ENCODE measurements at regions not wholly inside any gene's neighbourhood (a gene's known extent, or its start where the extent isn't known, plus 50 kb on each side); places are given as distances from the start of the nearest gene placed in this dataset.

DNA sequence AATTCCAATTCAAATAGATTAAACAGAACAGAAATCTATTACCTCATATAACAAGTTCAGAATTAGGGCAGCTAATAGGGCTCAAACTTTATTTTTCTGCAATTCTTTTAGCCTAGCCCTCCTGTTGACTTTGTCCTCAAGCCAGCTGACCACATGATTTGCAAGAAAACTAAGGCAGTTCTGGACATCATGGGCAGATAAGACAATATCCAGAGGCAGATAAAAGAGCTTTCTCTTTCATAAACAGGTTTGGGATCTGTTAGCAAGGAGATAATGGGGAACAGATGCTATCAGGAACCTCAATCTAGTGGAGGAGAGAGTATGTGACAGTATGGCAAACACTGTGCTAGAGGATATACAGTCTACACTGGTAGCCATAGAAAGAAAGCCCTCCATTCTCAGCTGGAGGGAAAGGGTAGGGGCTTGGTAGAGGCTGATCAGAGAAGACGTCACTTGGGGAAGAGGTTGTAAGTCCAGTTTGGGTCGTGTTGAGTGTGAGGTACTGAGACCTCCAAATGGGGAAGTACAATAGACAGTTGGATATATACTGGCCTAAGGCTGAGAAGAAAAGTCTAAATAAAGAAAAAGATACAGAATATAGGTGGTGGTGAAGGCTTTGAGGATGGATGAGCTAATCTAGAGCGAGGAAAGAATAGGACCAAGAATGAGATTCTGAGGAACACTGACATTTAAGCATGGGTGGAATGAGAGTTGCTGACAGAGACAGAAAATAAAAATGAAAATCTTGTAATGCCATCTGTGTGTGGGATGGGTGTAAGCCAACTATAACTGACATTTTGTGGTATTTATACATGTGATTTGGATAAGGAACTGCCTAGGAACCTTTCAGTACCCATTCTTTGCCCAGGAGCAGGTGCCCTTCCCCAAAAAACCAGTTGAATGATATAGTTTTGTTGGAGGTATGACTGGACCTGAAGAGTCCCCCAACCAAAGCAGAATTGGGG lies 67.4 kb downstream of the CYB561 start (continued):
- TF ChIP-seq, protein P1, sequence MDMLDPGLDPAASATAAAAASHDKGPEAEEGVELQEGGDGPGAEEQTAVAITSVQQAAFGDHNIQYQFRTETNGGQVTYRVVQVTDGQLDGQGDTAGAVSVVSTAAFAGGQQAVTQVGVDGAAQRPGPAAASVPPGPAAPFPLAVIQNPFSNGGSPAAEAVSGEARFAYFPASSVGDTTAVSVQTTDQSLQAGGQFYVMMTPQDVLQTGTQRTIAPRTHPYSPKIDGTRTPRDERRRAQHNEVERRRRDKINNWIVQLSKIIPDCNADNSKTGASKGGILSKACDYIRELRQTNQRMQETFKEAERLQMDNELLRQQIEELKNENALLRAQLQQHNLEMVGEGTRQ (CRISPR knock-in tag; IDR thresholded peaks at IDR 0.05), result no peak
- peak; percentile 65 for TF ChIP-seq TAL1 (IDR thresholded peaks at IDR 0.05)
- TF ChIP-seq, protein P2, sequence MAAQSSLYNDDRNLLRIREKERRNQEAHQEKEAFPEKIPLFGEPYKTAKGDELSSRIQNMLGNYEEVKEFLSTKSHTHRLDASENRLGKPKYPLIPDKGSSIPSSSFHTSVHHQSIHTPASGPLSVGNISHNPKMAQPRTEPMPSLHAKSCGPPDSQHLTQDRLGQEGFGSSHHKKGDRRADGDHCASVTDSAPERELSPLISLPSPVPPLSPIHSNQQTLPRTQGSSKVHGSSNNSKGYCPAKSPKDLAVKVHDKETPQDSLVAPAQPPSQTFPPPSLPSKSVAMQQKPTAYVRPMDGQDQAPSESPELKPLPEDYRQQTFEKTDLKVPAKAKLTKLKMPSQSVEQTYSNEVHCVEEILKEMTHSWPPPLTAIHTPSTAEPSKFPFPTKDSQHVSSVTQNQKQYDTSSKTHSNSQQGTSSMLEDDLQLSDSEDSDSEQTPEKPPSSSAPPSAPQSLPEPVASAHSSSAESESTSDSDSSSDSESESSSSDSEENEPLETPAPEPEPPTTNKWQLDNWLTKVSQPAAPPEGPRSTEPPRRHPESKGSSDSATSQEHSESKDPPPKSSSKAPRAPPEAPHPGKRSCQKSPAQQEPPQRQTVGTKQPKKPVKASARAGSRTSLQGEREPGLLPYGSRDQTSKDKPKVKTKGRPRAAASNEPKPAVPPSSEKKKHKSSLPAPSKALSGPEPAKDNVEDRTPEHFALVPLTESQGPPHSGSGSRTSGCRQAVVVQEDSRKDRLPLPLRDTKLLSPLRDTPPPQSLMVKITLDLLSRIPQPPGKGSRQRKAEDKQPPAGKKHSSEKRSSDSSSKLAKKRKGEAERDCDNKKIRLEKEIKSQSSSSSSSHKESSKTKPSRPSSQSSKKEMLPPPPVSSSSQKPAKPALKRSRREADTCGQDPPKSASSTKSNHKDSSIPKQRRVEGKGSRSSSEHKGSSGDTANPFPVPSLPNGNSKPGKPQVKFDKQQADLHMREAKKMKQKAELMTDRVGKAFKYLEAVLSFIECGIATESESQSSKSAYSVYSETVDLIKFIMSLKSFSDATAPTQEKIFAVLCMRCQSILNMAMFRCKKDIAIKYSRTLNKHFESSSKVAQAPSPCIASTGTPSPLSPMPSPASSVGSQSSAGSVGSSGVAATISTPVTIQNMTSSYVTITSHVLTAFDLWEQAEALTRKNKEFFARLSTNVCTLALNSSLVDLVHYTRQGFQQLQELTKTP (IDR thresholded peaks at IDR 0.05; ENCODE audit: low read depth in 1 of 2, partially characterized antibody in 2 of 2), result peak in 1 of 2 experiments; percentile 40
- TF ChIP-seq MCM2 (IDR thresholded peaks at IDR 0.05; ENCODE audit: low read depth), result no peak
- TF ChIP-seq ID3 (CRISPR knock-in tag; IDR thresholded peaks at IDR 0.05), result no peak
- no peak for TF ChIP-seq ID3 (tag; IDR thresholded peaks at IDR 0.05)
- no peak for TF ChIP-seq HDAC2 (IDR thresholded peaks at IDR 0.05)
- no peak for TF ChIP-seq SIN3A (IDR thresholded peaks at IDR 0.05; ENCODE audit: borderline replicate concordance in 2 of 2, control insufficient read depth in 1 of 2, low read depth in 2 of 2, low read length in 2 of 2)
- peak; percentile 45; the same call in 1 of the 2 replicates for TF ChIP-seq GATA2 (CRISPR knock-in tag; IDR thresholded peaks at IDR 0.05)
- TF ChIP-seq FOXA3 (CRISPR knock-in tag; conservative IDR thresholded peaks at IDR 0.05 in 1 of 2, IDR thresholded peaks at IDR 0.05 in 1 of 2), result peak in 1 of 2 experiments; percentile 87; a peak in 2 of 4 replicates
- TF ChIP-seq ZNF253 (CRISPR knock-in tag; conservative IDR thresholded peaks at IDR 0.05), result no peak
- TF ChIP-seq EP300 (IDR thresholded peaks at IDR 0.05; ENCODE audit: low read length), result peak; percentile 33; the same call in 1 of the 2 replicates
- no peak for TF ChIP-seq ZNF12 (CRISPR knock-in tag; IDR thresholded peaks at IDR 0.05)
- TF ChIP-seq TCF7L2 (IDR thresholded peaks at IDR 0.05; ENCODE audit: low read depth, low read length), result no peak
- TF ChIP-seq KLF1 (tag; IDR thresholded peaks at IDR 0.05), result no peak
- TF ChIP-seq ZNF133 (CRISPR knock-in tag; IDR thresholded peaks at IDR 0.05), result no peak
- no peak for TF ChIP-seq RBM15 (IDR thresholded peaks at IDR 0.05; ENCODE audit: insufficient read depth, low read length)
- TF ChIP-seq CBX1 (IDR thresholded peaks at IDR 0.05; ENCODE audit: low read depth), result no peak
- no peak for TF ChIP-seq ZBTB5 (IDR thresholded peaks at IDR 0.05)
- peak; percentile 50 for TF ChIP-seq ATF7 (IDR thresholded peaks at IDR 0.05)
- TF ChIP-seq THRAP3 (IDR thresholded peaks at IDR 0.05; ENCODE audit: borderline replicate concordance), result no peak
